Body of pancreas (tissue), 4 donors: ENCODE measurements at regions not wholly inside any gene's neighbourhood (a gene's known extent, or its start where the extent isn't known, plus 50 kb on each side); places are given as distances from the start of the nearest gene placed in this dataset.

Experiments used
- POLR2A ChIP-seq, 3 donors: fragments of 450-650 bp; IDR thresholded peaks; one replicate each; pipeline ENCODE4 v1.6.1; 2016; ENCODE audit warnings: antibody characterized with exemption in 3 of 3, mild to moderate bottlenecking in 2 of 3
- TF ChIP-seq, protein P1 (sequence below), 7 experiments: fragments of 450-650 bp in 4 of 7; fragments of 200-600 bp in 3 of 7; sonication (generic) in 3 of 7; IDR thresholded peaks; one replicate each; pipeline ENCODE4 v1.5.1; 2016 to 2019; ENCODE audit warnings: antibody characterized with exemption in 7 of 7

DNA sequence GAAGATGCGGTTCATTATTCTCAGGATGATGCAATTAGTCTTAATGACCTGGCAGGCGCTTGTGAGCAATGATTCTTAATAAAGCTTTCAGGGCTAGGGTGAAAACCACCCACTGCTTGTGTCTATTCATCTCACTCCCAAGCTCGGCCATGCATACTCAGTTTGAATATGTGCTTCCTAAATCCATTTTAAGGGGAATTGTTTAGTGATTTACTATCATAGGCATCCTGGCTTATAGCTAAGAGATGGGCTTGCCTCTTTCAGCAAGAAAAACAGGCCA, 141.1 kb upstream of the SLC24A3 start:
- TF ChIP-seq, protein P1, sequence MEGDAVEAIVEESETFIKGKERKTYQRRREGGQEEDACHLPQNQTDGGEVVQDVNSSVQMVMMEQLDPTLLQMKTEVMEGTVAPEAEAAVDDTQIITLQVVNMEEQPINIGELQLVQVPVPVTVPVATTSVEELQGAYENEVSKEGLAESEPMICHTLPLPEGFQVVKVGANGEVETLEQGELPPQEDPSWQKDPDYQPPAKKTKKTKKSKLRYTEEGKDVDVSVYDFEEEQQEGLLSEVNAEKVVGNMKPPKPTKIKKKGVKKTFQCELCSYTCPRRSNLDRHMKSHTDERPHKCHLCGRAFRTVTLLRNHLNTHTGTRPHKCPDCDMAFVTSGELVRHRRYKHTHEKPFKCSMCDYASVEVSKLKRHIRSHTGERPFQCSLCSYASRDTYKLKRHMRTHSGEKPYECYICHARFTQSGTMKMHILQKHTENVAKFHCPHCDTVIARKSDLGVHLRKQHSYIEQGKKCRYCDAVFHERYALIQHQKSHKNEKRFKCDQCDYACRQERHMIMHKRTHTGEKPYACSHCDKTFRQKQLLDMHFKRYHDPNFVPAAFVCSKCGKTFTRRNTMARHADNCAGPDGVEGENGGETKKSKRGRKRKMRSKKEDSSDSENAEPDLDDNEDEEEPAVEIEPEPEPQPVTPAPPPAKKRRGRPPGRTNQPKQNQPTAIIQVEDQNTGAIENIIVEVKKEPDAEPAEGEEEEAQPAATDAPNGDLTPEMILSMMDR (IDR thresholded peaks at IDR 0.05) = no peak
- no peak for TF ChIP-seq POLR2A (IDR thresholded peaks at IDR 0.05)
